ENCODE measurements at regions not wholly inside any gene's neighbourhood (a gene's known extent, or its start where the extent isn't known, plus 50 kb on each side); places are given as distances from the start of the nearest gene placed in this dataset.

- TF ChIP-seq CTCF (conservative IDR thresholded peaks at IDR 0.05), result no peak
- no peak for TF ChIP-seq EZH2 (IDR thresholded peaks at IDR 0.05; ENCODE audit: low read depth)
Measured at GRCh38 chr20:19942611-19943010, 74.6 kb upstream of the NAA20 start.
